ENCODE measurements at regions not wholly inside any gene's neighbourhood (a gene's known extent, or its start where the extent isn't known, plus 50 kb on each side); places are given as distances from the start of the nearest gene placed in this dataset.

DNA sequence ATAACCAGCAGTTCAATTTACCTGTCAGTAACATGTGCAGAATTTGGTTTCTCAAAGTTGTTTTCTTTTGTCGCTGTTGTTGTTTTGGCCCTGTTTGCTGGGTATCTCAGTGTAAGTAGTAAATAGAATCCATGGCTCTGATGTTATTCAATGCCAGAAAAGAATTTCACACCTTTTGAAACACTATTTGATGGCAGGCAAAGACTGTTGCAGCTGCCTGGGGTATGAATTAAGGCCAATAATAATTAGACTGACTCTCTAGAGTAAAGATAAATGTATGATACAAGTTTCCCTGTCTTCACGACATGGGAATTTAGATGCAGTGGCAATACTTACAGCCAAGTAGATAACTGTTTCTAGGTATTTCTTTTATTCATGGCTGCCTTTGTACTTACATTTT, 281.4 kb downstream of the CD83 start:
- TF ChIP-seq PPARA (CRISPR knock-in tag; IDR thresholded peaks at IDR 0.05; ENCODE audit: borderline replicate concordance) (no peak), TSHZ2 (CRISPR knock-in tag; IDR thresholded peaks at IDR 0.05) (no peak)
